ENCODE measurements at regions not wholly inside any gene's neighbourhood (a gene's known extent, or its start where the extent isn't known, plus 50 kb on each side); places are given as distances from the start of the nearest gene placed in this dataset.
A peak's percentile ranks its signal among the peaks of the same experiment; 100 is the strongest.

DNA sequence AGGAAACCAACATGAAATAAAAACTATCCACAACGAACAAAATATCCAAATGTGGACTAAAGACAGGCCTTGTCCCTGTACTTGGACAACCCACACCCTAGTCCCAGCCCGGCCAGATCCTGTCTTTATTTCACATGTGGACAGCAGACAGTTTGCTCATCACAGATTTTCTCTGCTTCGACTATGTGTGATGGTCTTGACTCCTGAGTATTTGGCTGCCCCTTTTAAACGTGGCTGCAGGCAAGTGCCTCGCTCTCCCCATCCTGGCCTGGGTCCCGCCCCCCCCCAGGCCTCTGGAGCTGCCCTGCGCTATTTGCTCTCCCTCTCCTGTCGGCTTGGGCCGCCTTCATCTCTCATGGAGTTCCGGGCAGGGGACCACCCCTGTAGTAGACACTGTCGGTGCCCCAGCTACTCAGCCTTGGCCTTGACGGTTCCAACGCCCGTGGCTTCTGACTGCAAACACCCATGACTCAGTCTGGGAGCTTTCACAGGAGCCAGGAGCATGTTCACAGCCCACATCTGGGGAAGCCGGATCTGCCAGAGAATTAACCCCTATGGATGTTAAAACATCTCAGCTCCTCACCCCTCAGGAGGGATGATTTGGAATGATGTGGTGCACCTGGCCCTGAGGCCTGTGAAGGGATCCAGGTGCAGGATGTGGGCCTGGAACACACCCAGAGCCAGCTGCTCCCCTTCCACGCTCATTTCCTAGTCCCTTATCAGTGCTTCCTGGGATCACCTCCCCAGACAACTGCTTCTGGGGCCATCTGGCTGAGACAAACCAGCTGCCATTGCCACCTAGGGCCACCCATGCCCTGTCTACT is 229.7 kb upstream of the RPL38 start:
- Histone ChIP-seq H3K4me3 (no peak overlapping the region), H3K27ac (peak overlapping the region in 3 of 12 donors; percentile 9 to 43 (median 14)), H3K4me1 (peaks cover 0 to 9% (median 0%) of the 10 kb centered on the region in 12 donors), H3K9me3 (no peaks in the 10 kb centered on the region), H3K36me3 (no peaks in the 10 kb centered on the region), H3K27me3 (peaks cover 0 to 49% (median 5%) of the 10 kb centered on the region in 9 donors)
- intact Hi-C loops (cut with DNase I) = no loop called here
- DNase-seq (peak in 4 of 5 donors; percentile 24 to 62 (median 46)), ATAC-seq (peak; percentile 21 to 79 (median 65))
- no peak for TF ChIP-seq POLR2A (IDR thresholded peaks at IDR 0.05)
- TF ChIP-seq CTCF (IDR thresholded peaks at IDR 0.05) = no peak
- WGBS, 4 donors = 70 to 74% (median 72%) methylated on average over 15 to 16 of the region's 16 CpGs

DNA sequence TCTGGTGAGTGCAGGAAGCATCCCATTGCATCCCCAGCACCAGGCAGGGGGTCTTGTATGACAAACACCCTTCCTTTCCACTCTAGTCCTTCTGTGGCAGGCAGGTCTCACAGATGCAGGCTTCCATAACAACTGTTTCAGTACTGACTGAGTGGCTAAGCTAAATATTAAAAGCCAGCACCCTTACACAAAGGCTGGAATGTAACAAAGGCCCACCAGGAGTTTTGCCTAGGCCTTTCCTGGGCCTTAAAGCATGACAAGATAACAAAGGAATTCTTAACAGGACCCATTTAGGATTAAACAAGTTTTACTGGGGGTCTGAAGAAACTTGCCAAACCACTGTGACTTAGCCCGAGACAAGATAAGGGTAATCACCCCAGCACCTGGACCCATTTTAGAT is 228.9 kb upstream of the RPL38 start:
- TF ChIP-seq POLR2A (IDR thresholded peaks at IDR 0.05) (no peak), CTCF (IDR thresholded peaks at IDR 0.05) (no peak)
- no peak for DNase-seq
- ATAC-seq = no peak
- Histone ChIP-seq H3K36me3 (no peaks in the 10 kb centered on the region), H3K4me3 (no peak overlapping the region), H3K9me3 (no peaks in the 10 kb centered on the region), H3K27me3 (peaks cover 0 to 52% (median 5%) of the 10 kb centered on the region in 9 donors), H3K4me1 (peaks cover 0 to 9% (median 0%) of the 10 kb centered on the region in 12 donors), H3K27ac (peak overlapping the region in 2 of 12 donors; percentile 9 to 14)
- 93 to 100% (median 97%) methylated on average over 1 of the region's 1 CpG for WGBS, 4 donors
- intact Hi-C loops (cut with DNase I) = no loop called here

DNA sequence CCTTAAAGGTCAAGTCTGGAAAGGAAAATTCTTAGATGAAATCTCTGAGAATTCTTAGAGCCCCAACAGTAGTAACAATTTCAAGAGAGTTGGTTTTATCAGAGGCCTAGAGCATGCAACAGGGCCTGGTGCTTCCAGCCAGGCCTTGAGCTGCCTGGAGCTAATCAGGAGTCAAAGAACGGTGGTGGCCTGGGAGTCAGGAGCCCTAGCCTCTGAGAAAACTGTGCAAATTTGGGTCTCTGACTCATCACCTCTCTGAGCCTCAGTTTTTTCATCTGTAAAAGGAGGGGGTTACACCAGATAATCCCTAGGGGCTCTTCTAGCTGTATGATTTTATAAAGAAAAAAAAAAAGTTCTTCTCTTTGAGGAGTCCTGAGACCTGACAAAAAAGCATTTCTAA is 227.3 kb upstream of the RPL38 start:
- intact Hi-C loops (cut with DNase I) = no loop called here
- peaks cover 0 to 41% (median 0%) of the 10 kb centered on the region in 9 donors for H3K27me3 ChIP-seq

More for the DNA sequence above, 227.3 kb upstream of the RPL38 start:
- no peaks in the 10 kb centered on the region for H3K9me3 ChIP-seq
- peaks cover 0 to 9% (median 0%) of the 10 kb centered on the region in 12 donors for H3K4me1 ChIP-seq
- ATAC-seq = peak in 2 of 4 donors; percentile 32 to 56
- no peaks in the 10 kb centered on the region for H3K36me3 ChIP-seq
- no peak overlapping the region for H3K4me3 ChIP-seq
- peak overlapping the region in 2 of 12 donors; percentile 24 to 32 for H3K27ac ChIP-seq
- DNase-seq = no peak
- no peak for TF ChIP-seq POLR2A (IDR thresholded peaks at IDR 0.05)
- TF ChIP-seq CTCF (IDR thresholded peaks at IDR 0.05) = no peak
- 73 to 81% (median 78%) methylated on average over 1 of the region's 1 CpG for WGBS, 4 donors
